ENCODE measurements at regions not wholly inside any gene's neighbourhood (a gene's known extent, or its start where the extent isn't known, plus 50 kb on each side); places are given as distances from the start of the nearest gene placed in this dataset.

- Histone ChIP-seq H2BK5ac (ENCODE audit: low read depth, low read length, poor library complexity, severe bottlenecking) (no peak overlapping the region), H3K14ac (replicated peaks; ENCODE audit: low read depth, low read length) (no peak overlapping the region), H3K9me1 (ENCODE audit: insufficient read depth, low read length) (no peaks in the 10 kb centered on the region), H3K9me3 (ENCODE audit: control insufficient read depth, insufficient read depth, low read length) (peaks cover 5% of the 10 kb centered on the region), H3K4me3 (ENCODE audit: insufficient read depth, low read depth, low read length) (no peak overlapping the region), H2BK20ac (ENCODE audit: low read depth, low read length) (no peak overlapping the region), H3K4me1 (ENCODE audit: control insufficient read depth, insufficient read depth, low read length) (no peaks in the 10 kb centered on the region), H4K8ac (ENCODE audit: low read depth in 2 of 2, low read length in 2 of 2) (no peak overlapping the region), H3K23ac (ENCODE audit: low read depth, low read length) (no peak overlapping the region), H2BK15ac (ENCODE audit: low read depth, low read length) (no peak overlapping the region), H3K27me3 (ENCODE audit: control insufficient read depth, insufficient read depth, low read length) (no peaks in the 10 kb centered on the region), H2BK120ac (ENCODE audit: low read depth, low read length) (no peak overlapping the region), H3K18ac (ENCODE audit: low read depth, low read length) (no peak overlapping the region), H2AK5ac (ENCODE audit: low read depth, low read length) (no peak overlapping the region), H3K79me1 (ENCODE audit: low read depth in 1 of 2, low read length in 2 of 2) (no peaks in the 10 kb centered on the region), H3K27ac (ENCODE audit: insufficient read depth, low read length) (no peak overlapping the region), H3K9ac (ENCODE audit: low read depth, low read length) (no peak overlapping the region), H3K4me2 (ENCODE audit: low read depth, low read length) (no peak overlapping the region), H3K56ac (ENCODE audit: extremely low read depth, insufficient read depth, low read length) (no peak overlapping the region), H2AFZ (replicated peaks; ENCODE audit: low read length, poor library complexity) (no peak overlapping the region), H3K36me3 (ENCODE audit: control insufficient read depth, insufficient read depth, low read length) (no peaks in the 10 kb centered on the region), H4K20me1 (ENCODE audit: insufficient read depth, low read length) (no peaks in the 10 kb centered on the region), H3K4ac (ENCODE audit: low read depth, low read length) (no peak overlapping the region), H4K5ac (ENCODE audit: low read depth, low read length) (no peak overlapping the region), H4K91ac (ENCODE audit: insufficient read depth, low read depth, low read length) (no peak overlapping the region), H2AK9ac (replicated peaks; ENCODE audit: low read depth, low read length, poor library complexity) (no peak overlapping the region)
- DNase-seq (no peak), ATAC-seq (ENCODE audit: low read depth) (no peak)
- no TSS peak for BruUV-seq (replicated peaks)
- in situ Hi-C loops (cut with MboI; ENCODE audit: low sequenced_read_pairs): no loop called here
- intact Hi-C loops (cut with micrococcal nuclease): no loop called here
- ChIA-PET CTCF (no interaction called here), POLR2A (ENCODE audit: unreplicated experiment) (no interaction called here)
- no CpG with 5 or more reads among the region's 5 CpGs for WGBS, 2 experiments (ENCODE audit: extremely low coverage in 2 of 2, insufficient read length in 1 of 2)
- dilution Hi-C loops (cut with HindIII; ENCODE audit: low sequenced_read_pairs, unreplicated experiment): no loop called here
- TF ChIP-seq, protein P1, sequence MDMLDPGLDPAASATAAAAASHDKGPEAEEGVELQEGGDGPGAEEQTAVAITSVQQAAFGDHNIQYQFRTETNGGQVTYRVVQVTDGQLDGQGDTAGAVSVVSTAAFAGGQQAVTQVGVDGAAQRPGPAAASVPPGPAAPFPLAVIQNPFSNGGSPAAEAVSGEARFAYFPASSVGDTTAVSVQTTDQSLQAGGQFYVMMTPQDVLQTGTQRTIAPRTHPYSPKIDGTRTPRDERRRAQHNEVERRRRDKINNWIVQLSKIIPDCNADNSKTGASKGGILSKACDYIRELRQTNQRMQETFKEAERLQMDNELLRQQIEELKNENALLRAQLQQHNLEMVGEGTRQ (IDR thresholded peaks at IDR 0.05; ENCODE audit: low read depth, low read length): no peak
- TF ChIP-seq RCOR1 (IDR thresholded peaks at IDR 0.05; ENCODE audit: insufficient replicate concordance, low read length) (no peak), BHLHE40 (IDR thresholded peaks at IDR 0.05; ENCODE audit: low read depth, low read length) (no peak), FOS (IDR thresholded peaks at IDR 0.05; ENCODE audit: low read depth, low read length) (no peak), CHD1 (IDR thresholded peaks at IDR 0.05; ENCODE audit: low read depth, low read length) (no peak), SMC3 (IDR thresholded peaks at IDR 0.05; ENCODE audit: low read depth, low read length) (no peak), MXI1 (IDR thresholded peaks at IDR 0.05; ENCODE audit: borderline replicate concordance, low read depth, low read length) (no peak), MAFK (IDR thresholded peaks at IDR 0.05; ENCODE audit: low read depth, low read length) (no peak), NFE2L2 (IDR thresholded peaks at IDR 0.05; ENCODE audit: low read depth, low read length) (no peak), POLR2A (IDR thresholded peaks at IDR 0.05; ENCODE audit: low read depth, low read length) (no peak), CEBPB (IDR thresholded peaks at IDR 0.05; ENCODE audit: low read depth, low read length) (no peak), MAZ (IDR thresholded peaks at IDR 0.05; ENCODE audit: borderline replicate concordance, low read depth, low read length) (no peak)
- TF ChIP-seq, protein P2, sequence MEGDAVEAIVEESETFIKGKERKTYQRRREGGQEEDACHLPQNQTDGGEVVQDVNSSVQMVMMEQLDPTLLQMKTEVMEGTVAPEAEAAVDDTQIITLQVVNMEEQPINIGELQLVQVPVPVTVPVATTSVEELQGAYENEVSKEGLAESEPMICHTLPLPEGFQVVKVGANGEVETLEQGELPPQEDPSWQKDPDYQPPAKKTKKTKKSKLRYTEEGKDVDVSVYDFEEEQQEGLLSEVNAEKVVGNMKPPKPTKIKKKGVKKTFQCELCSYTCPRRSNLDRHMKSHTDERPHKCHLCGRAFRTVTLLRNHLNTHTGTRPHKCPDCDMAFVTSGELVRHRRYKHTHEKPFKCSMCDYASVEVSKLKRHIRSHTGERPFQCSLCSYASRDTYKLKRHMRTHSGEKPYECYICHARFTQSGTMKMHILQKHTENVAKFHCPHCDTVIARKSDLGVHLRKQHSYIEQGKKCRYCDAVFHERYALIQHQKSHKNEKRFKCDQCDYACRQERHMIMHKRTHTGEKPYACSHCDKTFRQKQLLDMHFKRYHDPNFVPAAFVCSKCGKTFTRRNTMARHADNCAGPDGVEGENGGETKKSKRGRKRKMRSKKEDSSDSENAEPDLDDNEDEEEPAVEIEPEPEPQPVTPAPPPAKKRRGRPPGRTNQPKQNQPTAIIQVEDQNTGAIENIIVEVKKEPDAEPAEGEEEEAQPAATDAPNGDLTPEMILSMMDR (conservative IDR thresholded peaks at IDR 0.05; ENCODE audit: low read depth, low read length): no peak
- TF ChIP-seq, protein P3, sequence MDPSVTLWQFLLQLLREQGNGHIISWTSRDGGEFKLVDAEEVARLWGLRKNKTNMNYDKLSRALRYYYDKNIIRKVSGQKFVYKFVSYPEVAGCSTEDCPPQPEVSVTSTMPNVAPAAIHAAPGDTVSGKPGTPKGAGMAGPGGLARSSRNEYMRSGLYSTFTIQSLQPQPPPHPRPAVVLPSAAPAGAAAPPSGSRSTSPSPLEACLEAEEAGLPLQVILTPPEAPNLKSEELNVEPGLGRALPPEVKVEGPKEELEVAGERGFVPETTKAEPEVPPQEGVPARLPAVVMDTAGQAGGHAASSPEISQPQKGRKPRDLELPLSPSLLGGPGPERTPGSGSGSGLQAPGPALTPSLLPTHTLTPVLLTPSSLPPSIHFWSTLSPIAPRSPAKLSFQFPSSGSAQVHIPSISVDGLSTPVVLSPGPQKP (IDR thresholded peaks at IDR 0.05; ENCODE audit: borderline replicate concordance, low read depth, low read length): no peak
These were observed 195.5 kb downstream of the TOX3 start for GRCh38 chr16:52351451-52351850.

Measured in IMR-90 (cell line).